GM21529 (cell line): ENCODE measurements at regions not wholly inside any gene's neighbourhood (a gene's known extent, or its start where the extent isn't known, plus 50 kb on each side); places are given as distances from the start of the nearest gene placed in this dataset.
"Not testable (repeated sequence)": the region's sequence is repeated elsewhere in the genome, so short reads cannot be mapped to it uniquely, and the experiment has no call there.

Source experiments
- ATAC-seq: cut with Tn5 transposase; IDR thresholded peaks from one replicate; pipeline ENCODE4 v1.9.1; 2021; ENCODE audit not compliant: unreplicated experiment

- no peak for ATAC-seq
Measured at GRCh38 chr16:65716737-65717700, 595.2 kb upstream of the CDH11 start.

GRCh38 chr16:65713181-65713808 lies 591.4 kb upstream of the CDH11 start:
- no peak for ATAC-seq

GRCh38 chr16:65710107-65710506 lies 588.2 kb upstream of the CDH11 start:
- no peak for ATAC-seq

GRCh38 chr16:65704866-65705265 lies 583.0 kb upstream of the CDH11 start:
- ATAC-seq = no peak

GRCh38 chr16:65702707-65703402 lies 581.0 kb upstream of the CDH11 start:
- ATAC-seq = no peak

GRCh38 chr16:65700596-65700995 lies 578.7 kb upstream of the CDH11 start:
- no peak for ATAC-seq

GRCh38 chr16:65698791-65699321 lies 577.0 kb upstream of the CDH11 start:
- no peak for ATAC-seq

GRCh38 chr16:65697521-65697920 lies 575.7 kb upstream of the CDH11 start:
- no peak for ATAC-seq

GRCh38 chr16:65697065-65697464 lies 575.2 kb upstream of the CDH11 start:
- no peak for ATAC-seq

- ATAC-seq = not testable (repeated sequence)
Measured at GRCh38 chr16:65691846-65692245, 570.0 kb upstream of the CDH11 start.

GRCh38 chr16:65689726-65690125 lies 567.9 kb upstream of the CDH11 start:
- ATAC-seq = no peak

- no peak for ATAC-seq
Measured at GRCh38 chr16:65688301-65688700, 566.4 kb upstream of the CDH11 start.

- no peak for ATAC-seq
Measured at GRCh38 chr16:65684230-65684629, 562.4 kb upstream of the CDH11 start.

GRCh38 chr16:65681406-65681805 lies 559.5 kb upstream of the CDH11 start:
- no peak for ATAC-seq

- no peak for ATAC-seq
Measured at GRCh38 chr16:65679785-65680184, 557.9 kb upstream of the CDH11 start.

- no peak for ATAC-seq
Measured at GRCh38 chr16:65675161-65675560, 553.3 kb upstream of the CDH11 start.

- no peak for ATAC-seq
Measured at GRCh38 chr16:65672960-65673359, 551.1 kb upstream of the CDH11 start.

GRCh38 chr16:65671071-65671470 lies 549.2 kb upstream of the CDH11 start:
- no peak for ATAC-seq

- ATAC-seq = no peak
Measured at GRCh38 chr16:65668064-65668595, 546.3 kb upstream of the CDH11 start.

- ATAC-seq = no peak
Measured at GRCh38 chr16:65667011-65667578, 545.2 kb upstream of the CDH11 start.
